NAMALWA (cell line): ENCODE measurements at regions not wholly inside any gene's neighbourhood (a gene's known extent, or its start where the extent isn't known, plus 50 kb on each side); places are given as distances from the start of the nearest gene placed in this dataset.
"Not testable (repeated sequence)": the region's sequence is repeated elsewhere in the genome, so short reads cannot be mapped to it uniquely, and the experiment has no call there.

ENCODE experiments used
- DNase-seq: peaks from one replicate; pipeline ENCODE4 v3.0.0-alpha.2; 2015; ENCODE audit warnings: low spot score

GRCh38 chr15:62503451-62503850 is 338.4 kb upstream of the C2CD4B start:
- no peak for DNase-seq

DNA sequence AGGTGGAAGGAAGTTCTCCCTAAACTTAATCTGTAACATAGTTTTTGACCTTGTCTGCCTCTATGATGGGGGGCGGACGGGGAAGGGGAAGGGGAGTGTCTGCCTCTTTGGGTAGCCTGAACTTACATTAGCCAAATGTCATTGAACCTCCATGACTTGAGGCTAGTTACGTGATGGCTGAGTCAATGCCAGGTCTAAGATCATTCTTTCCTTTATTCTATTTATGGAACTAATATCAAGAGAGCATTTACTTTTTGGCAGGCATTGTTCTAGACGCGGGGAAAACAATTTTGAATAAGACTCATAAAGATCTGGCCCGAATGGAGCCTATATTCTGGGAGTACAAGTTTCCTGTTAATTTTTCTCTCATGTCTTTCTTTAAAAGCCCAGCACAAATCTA is 340.7 kb upstream of the C2CD4B start:
- no peak for DNase-seq

GRCh38 chr15:62506217-62506805 is 341.2 kb upstream of the C2CD4B start:
- DNase-seq = no peak

- no peak for DNase-seq
These were observed 344.4 kb upstream of the C2CD4B start for GRCh38 chr15:62509395-62509958.

DNA sequence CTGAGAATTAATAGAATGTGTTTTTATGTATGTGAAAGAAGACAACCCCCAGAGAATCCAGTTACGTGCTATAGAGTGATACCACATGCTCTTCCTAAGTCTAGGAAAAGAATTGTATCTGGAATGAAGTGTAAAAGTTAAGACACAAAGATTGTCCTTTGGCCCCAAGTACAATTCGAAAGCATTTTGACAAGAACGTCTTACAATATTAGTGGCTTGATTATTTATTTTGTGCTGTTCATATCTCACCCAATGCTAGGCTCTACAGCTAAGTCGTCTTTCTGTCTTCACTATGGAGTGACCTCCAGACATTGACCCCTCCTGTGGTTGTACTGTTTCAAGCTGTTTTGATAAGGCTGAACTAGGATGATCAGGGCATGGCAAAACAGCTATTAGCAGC is 345.7 kb upstream of the C2CD4B start:
- no peak for DNase-seq

DNA sequence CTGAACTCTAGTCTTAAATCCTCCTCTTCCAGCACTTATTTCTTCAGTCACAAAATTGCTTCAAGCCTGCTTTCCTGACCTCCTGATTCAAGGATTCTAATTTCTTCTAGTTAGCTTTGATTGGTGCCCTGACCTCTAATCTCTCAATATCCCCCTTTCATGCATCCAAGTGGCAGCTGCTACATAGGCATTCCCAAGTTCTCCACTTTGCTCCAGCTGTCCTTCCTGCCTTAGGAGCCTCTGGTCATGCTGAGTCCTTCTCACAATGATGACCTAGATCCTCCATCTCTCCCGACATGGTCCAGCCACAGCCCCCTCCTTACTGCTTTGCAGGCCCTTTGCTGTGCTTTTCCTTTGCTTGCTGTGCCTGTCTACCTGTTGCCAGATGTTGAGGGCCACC is 347.8 kb upstream of the C2CD4B start:
- DNase-seq = no peak

DNA sequence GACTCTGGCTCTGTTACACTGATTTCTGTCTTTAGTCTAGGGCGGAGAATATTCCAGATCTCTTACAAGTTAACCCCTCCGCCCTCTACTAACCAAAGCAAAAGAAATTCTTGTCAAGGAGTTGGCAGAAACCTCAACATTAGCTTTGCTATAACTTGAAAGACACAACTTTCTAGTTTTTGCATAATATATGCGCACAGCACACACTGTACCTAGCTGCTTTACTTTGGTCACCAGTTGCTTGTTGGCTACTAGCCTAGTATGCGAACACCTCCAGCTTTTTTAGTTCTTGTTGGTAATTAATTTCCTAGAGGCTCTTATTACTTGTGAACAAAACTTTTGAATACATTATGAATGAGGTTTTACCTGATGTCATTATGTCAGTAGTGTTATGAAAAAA is 348.8 kb upstream of the C2CD4B start:
- no peak for DNase-seq

- no peak for DNase-seq
These were observed 350.8 kb upstream of the C2CD4B start for GRCh38 chr15:62515696-62516395.

DNA sequence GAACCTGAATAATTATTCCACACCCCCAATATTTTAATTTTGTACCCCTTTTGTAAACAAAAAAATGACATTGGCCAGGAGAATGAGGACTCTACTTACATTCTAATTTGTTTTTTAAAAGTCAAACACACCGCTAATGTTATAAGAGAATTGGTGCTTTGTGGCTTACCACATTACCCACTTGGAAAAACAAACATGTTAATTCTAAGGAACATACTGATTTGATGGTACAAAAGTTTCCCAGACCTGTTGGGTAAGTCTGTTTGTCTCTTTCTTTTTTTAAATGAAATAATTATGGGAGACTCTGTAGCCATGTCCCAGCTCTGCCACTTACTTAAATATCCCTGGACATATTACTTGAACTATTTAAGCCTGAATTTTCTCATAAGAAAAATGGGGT is 352.5 kb upstream of the C2CD4B start:
- no peak for DNase-seq

DNA sequence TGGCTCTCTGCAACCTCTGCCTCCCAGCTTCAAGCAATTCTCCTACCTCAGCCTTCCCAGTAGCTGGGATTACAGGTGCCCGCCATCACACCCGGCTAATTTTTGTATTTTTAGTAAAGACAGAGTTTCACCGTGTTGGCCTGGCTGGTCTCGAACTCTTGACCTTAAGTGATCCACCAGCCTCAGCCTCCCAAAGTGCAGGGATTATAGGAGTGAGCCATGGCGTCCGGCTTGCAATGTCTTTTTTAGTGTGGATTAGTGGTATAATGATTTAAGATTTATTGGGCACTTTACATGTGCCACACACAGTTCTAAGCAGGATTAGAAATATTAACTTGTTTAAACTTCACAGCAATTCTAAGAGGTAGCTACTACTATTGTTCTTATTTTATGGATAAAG is 353.6 kb upstream of the C2CD4B start:
- DNase-seq = not testable (repeated sequence)

DNA sequence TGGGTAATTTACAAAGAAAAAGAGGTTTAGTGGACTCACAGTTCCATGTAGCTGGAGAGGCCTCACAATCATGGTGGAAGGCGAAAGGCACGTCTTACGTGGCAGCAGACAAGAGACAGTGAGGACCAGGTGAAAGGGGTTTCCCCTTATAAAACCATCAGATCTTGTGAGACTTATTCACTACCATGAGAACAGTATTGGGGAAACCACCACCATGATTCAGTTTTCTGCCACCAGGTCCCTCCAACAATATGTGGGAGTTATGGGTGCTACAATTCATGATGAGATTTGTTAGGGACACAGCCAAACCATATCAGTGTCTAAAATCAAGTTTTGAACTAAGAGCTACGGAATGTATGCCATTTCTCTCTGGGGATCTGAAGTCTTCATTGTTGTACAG is 354.8 kb upstream of the C2CD4B start:
- DNase-seq = no peak

DNA sequence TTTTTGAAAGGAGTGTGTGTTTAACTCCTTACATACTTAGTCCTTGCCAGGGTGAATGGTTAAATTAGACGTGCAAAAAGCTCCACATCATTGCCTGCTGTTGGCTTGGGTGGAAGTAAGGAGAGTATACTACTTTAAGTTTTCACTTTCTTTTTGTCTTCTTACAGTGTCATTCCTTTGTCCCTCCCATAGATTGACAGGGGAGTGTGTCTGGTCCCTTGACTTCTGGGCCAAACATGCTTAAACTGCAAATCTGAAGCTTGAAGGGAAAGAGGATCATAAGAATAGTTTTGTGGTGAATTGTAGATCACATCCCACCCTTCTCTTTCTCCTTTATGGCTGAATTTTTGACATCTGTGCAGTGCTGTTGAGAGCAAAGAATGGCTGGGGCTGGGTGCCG is 355.8 kb upstream of the C2CD4B start:
- no peak for DNase-seq

DNA sequence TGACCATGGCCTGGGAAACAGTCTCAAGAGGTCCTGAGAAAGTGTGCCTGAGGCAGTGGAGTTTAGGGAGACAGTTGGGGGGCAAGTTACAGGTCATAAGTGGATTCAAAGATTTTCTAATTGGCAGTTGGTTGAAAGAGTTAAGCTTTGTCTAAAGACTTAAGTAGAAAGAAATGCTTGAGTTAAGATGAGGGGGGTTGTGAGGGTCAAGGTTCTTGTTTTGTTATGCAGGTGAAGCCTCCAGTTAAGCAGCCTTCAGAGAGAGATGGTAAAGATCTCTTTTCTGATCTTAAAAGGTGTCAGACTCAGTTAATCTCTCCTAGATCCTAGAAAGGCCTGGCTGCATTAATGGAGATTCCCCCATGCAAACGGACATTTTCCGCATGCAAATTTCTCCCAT is 356.3 kb upstream of the C2CD4B start:
- no peak for DNase-seq

DNA sequence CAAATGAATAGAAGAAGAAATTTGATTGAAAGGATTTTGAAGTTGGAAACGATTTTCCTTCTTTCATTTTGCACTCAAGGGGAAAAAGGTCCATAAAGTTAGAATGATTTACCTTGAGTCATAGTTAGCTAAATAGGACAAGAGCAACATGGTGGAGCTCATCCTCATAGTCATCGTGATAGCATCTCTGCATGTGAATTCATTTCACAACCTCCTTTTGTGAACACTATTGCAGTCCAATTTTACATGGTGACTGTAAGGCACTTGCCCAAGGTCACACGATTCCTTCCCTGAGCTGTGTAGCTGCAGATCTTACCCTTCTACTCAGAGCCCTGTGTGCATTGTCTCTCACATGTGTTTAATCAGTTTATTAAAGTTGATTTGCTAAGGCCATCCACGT is 359.8 kb upstream of the C2CD4B start:
- DNase-seq = no peak

- no peak for DNase-seq
These were observed 362.3 kb upstream of the C2CD4B start for GRCh38 chr15:62527387-62527786.

DNA sequence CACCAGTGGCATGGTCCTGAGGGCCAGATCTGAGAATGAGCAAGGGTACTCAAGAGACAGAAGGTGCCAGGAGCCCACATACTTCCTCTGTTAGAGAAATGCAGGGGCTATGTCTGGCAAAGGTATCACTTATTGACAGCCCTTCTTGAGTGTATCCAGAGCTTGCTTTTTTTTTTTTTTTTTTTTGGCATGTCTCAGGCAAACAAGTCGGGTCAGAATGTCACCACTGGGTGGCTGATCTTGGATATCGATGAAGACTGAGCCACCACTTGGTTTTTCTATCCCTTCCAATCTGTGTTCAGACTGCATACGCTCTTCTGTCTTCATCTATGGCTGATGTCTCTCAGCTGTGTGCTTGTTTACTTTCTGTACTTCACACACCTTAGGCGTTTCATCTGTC is 363.4 kb upstream of the C2CD4B start:
- DNase-seq = no peak

GRCh38 chr15:62532367-62532766 is 367.3 kb upstream of the C2CD4B start:
- no peak for DNase-seq

DNA sequence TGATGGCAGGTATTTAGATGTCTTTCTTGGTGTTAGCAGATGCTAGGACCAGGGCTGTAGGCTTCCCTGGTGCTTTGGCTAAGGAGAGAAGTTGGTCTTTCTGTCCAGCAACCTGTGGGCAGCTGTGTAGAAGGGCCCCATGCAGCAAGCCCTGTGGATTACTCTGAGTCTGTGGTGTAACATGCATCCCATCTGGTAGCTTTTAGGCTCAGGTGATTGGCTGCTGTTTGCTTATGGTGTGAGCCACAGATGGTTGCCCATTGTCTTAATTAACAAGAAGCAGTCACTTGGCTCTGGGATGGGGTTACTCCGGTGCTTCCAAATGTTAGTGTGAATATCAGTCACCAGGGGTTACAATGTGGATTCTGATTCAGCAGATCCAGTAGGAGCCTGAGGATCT is 368.6 kb upstream of the C2CD4B start:
- DNase-seq = no peak

- no peak for DNase-seq
These were observed 369.9 kb upstream of the C2CD4B start for GRCh38 chr15:62534996-62535395.

DNA sequence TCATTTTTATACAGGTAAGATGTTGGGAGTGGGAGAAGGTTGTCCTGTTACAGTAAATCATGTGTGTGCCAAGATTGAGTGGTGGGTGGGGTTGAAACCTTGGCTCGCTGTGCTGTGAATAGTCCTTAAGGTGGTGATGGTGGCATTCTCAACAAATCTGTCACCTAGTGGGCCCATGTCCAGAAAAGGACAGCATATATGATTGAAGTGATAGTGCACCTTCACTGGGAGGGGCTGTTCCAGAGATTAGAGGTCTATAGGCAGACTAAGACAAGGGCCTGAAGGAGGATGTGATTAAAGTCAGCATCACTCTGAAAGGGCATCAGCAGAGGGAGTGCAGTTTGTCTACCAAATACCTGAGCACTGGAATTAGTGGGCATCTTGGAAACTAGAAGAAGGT is 374.2 kb upstream of the C2CD4B start:
- DNase-seq = no peak

- DNase-seq = no peak
These were observed 376.2 kb upstream of the C2CD4B start for GRCh38 chr15:62541250-62541649.

DNA sequence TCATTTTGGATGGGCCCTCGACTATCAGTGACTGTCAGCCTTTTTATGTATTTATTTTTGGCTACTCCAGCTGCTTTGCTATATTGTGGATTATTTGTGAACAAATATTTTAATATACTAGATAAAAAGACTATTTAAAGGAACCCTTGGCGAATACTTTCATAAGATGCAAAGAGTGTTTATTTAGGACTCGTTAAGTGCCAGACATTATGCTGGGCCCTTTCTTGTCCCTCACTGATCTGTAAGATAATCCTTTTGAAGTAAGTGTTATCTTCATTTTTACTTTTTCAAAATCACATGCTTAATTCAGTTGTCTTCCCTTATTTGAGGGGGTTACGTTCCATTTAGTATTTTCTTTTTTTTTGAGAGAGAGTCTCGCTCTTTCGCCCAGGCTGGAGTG is 376.8 kb upstream of the C2CD4B start:
- DNase-seq = no peak

GRCh38 chr15:62544446-62544845 is 379.4 kb upstream of the C2CD4B start:
- DNase-seq = no peak
